ENCODE measurements at regions not wholly inside any gene's neighbourhood (a gene's known extent, or its start where the extent isn't known, plus 50 kb on each side); places are given as distances from the start of the nearest gene placed in this dataset.

DNA sequence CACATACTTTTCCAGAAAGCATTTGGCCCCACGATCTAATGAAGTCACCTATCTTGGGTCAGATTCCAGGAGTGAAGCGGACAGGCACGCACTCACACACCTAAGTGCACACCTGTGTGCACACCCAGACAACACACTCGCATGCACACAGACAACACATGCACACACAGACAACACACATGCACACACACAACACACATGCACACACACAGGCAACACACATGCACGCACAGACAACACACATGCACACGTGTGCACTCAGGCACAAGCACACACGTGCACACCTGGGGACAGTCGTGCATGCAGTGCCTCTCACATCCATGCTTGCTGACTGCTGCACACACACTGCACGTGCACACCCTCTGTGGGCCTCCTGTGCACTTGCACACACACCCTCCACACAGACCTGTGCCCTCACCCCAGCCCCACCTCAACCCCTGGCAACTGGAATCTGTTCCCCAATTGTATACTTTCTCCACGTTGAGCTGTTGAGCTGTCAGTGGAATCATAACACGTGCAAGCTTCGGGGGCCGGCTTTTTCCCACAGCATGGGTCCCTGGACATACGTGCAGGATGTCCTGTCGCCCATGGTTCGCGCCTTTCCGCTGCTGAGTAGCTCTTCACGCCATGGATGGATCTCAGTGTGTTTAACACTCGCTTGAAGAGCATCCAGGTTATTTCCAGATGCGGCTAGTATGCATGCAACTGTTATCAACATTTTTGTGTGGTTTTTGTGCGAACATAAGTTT, 55.3 kb upstream of the CFAP46 start:
- TF ChIP-seq, protein P1, sequence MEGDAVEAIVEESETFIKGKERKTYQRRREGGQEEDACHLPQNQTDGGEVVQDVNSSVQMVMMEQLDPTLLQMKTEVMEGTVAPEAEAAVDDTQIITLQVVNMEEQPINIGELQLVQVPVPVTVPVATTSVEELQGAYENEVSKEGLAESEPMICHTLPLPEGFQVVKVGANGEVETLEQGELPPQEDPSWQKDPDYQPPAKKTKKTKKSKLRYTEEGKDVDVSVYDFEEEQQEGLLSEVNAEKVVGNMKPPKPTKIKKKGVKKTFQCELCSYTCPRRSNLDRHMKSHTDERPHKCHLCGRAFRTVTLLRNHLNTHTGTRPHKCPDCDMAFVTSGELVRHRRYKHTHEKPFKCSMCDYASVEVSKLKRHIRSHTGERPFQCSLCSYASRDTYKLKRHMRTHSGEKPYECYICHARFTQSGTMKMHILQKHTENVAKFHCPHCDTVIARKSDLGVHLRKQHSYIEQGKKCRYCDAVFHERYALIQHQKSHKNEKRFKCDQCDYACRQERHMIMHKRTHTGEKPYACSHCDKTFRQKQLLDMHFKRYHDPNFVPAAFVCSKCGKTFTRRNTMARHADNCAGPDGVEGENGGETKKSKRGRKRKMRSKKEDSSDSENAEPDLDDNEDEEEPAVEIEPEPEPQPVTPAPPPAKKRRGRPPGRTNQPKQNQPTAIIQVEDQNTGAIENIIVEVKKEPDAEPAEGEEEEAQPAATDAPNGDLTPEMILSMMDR (IDR thresholded peaks at IDR 0.05; ENCODE audit: poor library complexity): no peak
- no peak for TF ChIP-seq EZH2phosphoT487 (IDR thresholded peaks at IDR 0.05; ENCODE audit: low read depth, severe bottlenecking, unreplicated experiment)
- no peak for TF ChIP-seq EZH2 (IDR thresholded peaks at IDR 0.05; ENCODE audit: borderline replicate concordance)

Data from hepatocyte (in vitro differentiated cells).